T-cell (primary cell): ENCODE measurements at regions not wholly inside any gene's neighbourhood (a gene's known extent, or its start where the extent isn't known, plus 50 kb on each side); places are given as distances from the start of the nearest gene placed in this dataset.

ENCODE experiments used
- ATAC-seq, 4 experiments: fragments of 200-7000 bp in 3 of 4; fragments of 150-1000 bp in 1 of 4; cut with Tn5 transposase; replicated peaks in 1 of 4; 1 replicate in 3 of 4; 2 replicates in 1 of 4; pipeline ENCODE4 v1.10.0; 2021; ENCODE audit warnings: moderate library complexity in 3 of 4, mild to moderate bottlenecking in 2 of 4, moderate number of reproducible peaks in 1 of 4
- CTCF ChIA-PET, 2 donors: fragments of 300-600 bp; sonication (Branson Sonifier 250); formaldehyde crosslinking; loops; one replicate each; lab custom pipeline; 2022; ENCODE audit warnings: antibody characterized with exemption in 2 of 2; lab: Charles Lee
- POLR2A ChIA-PET, 2 donors: fragments of 300-600 bp; sonication (Branson Sonifier 250); formaldehyde crosslinking; loops; one replicate each; lab custom pipeline; 2022; ENCODE audit warnings: antibody characterized with exemption in 2 of 2; lab: Charles Lee
- DNase-seq, 35 experiments: peaks; one replicate each; pipeline versions ENCODE4 v3.0.0 to v3.0.0-alpha.2; 2013 to 2023
- H3K27ac ChIP-seq: one replicate; pipeline ENCODE4 v1.5.1; 2013; ENCODE audit warnings: low read length
- H3K27me3 ChIP-seq, 2 experiments: replicated peaks in 1 of 2; 1 replicate in 1 of 2; 2 replicates in 1 of 2; pipeline versions ENCODE4 v1.6.1 to v1.7.0; 2013; ENCODE audit warnings: low read length in 1 of 2, mixed read lengths in 1 of 2; ENCODE audit not compliant: control insufficient read depth in 2 of 2, insufficient read depth in 2 of 2; ENCODE audit errors: extremely low read depth in 1 of 2
- H3K36me3 ChIP-seq, 2 donors: 1 replicate in 1 of 2; 2 replicates in 1 of 2; pipeline versions ENCODE4 v1.6.1 to v1.7.0; 2013; ENCODE audit warnings: low read length in 1 of 2; ENCODE audit not compliant: control insufficient read depth in 2 of 2, insufficient read depth in 1 of 2; ENCODE audit errors: extremely low read depth in 1 of 2
- H3K4me1 ChIP-seq, 2 experiments: 1 replicate in 1 of 2; 2 replicates in 1 of 2; pipeline versions ENCODE4 v1.6.1 to v1.7.0; 2013; ENCODE audit warnings: low read length in 2 of 2, mixed read lengths in 1 of 2; ENCODE audit not compliant: insufficient read depth in 2 of 2, control insufficient read depth in 1 of 2; ENCODE audit errors: extremely low read depth in 1 of 2
- H3K4me3 ChIP-seq, 2 donors: 1 replicate in 1 of 2; 2 replicates in 1 of 2; pipeline versions ENCODE4 v1.5.1 to v1.7.0; 2013; ENCODE audit warnings: mild to moderate bottlenecking in 2 of 2, low read length in 1 of 2, moderate library complexity in 1 of 2; ENCODE audit not compliant: control insufficient read depth in 1 of 2; ENCODE audit errors: extremely low read depth in 1 of 2
- H3K9me3 ChIP-seq: 2 replicates; pipeline ENCODE4 v1.7.0; 2013
- H3K27ac Mint-ChIP-seq, 2 donors: one replicate each; pipeline ENCODE4 v1.8.0; 2020 to 2021; ENCODE audit warnings: mild to moderate bottlenecking in 2 of 2, mixed read lengths in 2 of 2
- H3K27me3 Mint-ChIP-seq, 2 donors: one replicate each; pipeline ENCODE4 v1.8.0; 2021 to 2022; ENCODE audit warnings: mixed read lengths in 2 of 2
- H3K36me3 Mint-ChIP-seq: one replicate; pipeline ENCODE4 v1.8.0; 2021; ENCODE audit warnings: mixed read lengths
- H3K4me1 Mint-ChIP-seq, 3 donors: one replicate each; pipeline ENCODE4 v1.8.0; 2020 to 2022; ENCODE audit warnings: mixed read lengths in 3 of 3, mild to moderate bottlenecking in 1 of 3
- H3K4me3 Mint-ChIP-seq, 3 donors: one replicate each; pipeline ENCODE4 v1.8.0; 2020 to 2022; ENCODE audit warnings: mild to moderate bottlenecking in 3 of 3, mixed read lengths in 3 of 3, moderate library complexity in 3 of 3
- H3K9me3 Mint-ChIP-seq, 3 donors: one replicate each; pipeline ENCODE4 v1.8.0; 2020 to 2022; ENCODE audit warnings: mixed read lengths in 3 of 3
- WGBS: methylation state at CpG from one replicate; pipeline ENCODE4 v1.1.5; 2013; ENCODE audit warnings: missing lambda C conversion rate; ENCODE audit not compliant: insufficient coverage; 5-methylcytosine and 5-hydroxymethylcytosine counted together

- peaks cover 0 to 24% of the 10 kb centered on the region in 2 experiments for H3K27me3 ChIP-seq
- CTCF ChIA-PET, result no interaction called here
- no peaks in the 10 kb centered on the region for H3K9me3 Mint-ChIP-seq
- no peak overlapping the region for H3K27ac Mint-ChIP-seq
- no peak overlapping the region for H3K4me3 ChIP-seq
- H3K4me3 Mint-ChIP-seq, result no peak overlapping the region
- peaks cover under 1 to 2% of the 10 kb centered on the region in 2 donors for H3K27me3 Mint-ChIP-seq
- no peaks in the 10 kb centered on the region for H3K4me1 Mint-ChIP-seq
- H3K4me1 ChIP-seq, result no peaks in the 10 kb centered on the region
- no peaks in the 10 kb centered on the region for H3K36me3 Mint-ChIP-seq
- no peak for ATAC-seq
- no peaks in the 10 kb centered on the region for H3K36me3 ChIP-seq
- WGBS, result 81% methylated on average over 5 of the region's 8 CpGs
- DNase-seq, result no peak
- no peak overlapping the region for H3K27ac ChIP-seq
- POLR2A ChIA-PET, result no interaction called here
- no peaks in the 10 kb centered on the region for H3K9me3 ChIP-seq
Measured at GRCh38 chr2:128388499-128388941, 69.9 kb upstream of the HS6ST1 start.

GRCh38 chr2:128389388-128390086 is 70.9 kb upstream of the HS6ST1 start:
- Histone ChIP-seq H3K9me3 (no peaks in the 10 kb centered on the region), H3K4me3 (no peak overlapping the region), H3K27ac (no peak overlapping the region), H3K27me3 (peaks cover 0 to 21% of the 10 kb centered on the region in 2 experiments), H3K4me1 (no peaks in the 10 kb centered on the region), H3K36me3 (no peaks in the 10 kb centered on the region)
- H3K4me3 Mint-ChIP-seq, result no peak overlapping the region
- no peaks in the 10 kb centered on the region for H3K4me1 Mint-ChIP-seq
- H3K27ac Mint-ChIP-seq, result no peak overlapping the region
- DNase-seq, result no peak
- ChIA-PET POLR2A (no interaction called here), CTCF (no interaction called here)
- H3K36me3 Mint-ChIP-seq, result no peaks in the 10 kb centered on the region
- H3K27me3 Mint-ChIP-seq, result peaks cover 2 to 3% of the 10 kb centered on the region in 2 donors
- WGBS, result 91% methylated on average over 9 of the region's 16 CpGs
- ATAC-seq, result no peak
- no peaks in the 10 kb centered on the region for H3K9me3 Mint-ChIP-seq

DNA sequence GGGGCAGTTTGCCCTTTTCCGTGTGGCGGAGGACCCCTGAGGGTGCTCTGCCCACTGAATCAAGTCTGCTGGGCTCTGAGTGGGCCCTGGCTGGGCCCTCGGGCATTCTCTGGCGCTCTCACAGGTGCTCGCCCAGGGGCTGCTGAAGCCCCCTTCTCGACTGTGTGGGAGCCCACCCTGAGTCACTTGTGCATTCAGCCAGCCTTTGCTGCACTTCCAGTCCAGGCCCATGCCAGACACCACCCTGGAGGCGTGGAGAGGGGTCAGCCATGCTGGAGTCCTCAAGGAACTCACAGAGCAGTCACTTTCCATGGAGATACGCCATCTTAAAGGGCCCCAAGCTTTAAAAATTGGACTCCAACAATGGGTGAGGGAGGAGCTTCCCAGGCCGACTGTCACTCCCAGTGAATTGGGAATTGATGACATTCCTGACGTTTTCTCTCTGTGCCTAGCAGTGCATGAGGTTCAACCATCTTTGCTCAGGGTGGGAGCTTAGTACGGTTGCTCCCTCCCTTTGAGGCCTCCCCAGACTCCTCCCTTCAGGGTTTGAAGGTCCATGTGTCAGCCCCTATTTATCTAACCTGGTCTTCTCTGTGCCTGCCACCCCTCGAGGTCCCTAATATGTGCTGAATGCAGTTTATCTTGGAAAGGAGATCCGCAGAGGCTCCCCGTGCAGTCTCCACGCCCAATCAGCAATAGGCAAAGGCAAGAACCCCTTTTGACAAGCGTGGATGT is 71.8 kb upstream of the HS6ST1 start:
- no peak overlapping the region for H3K27ac Mint-ChIP-seq
- WGBS, result 78% methylated on average over 15 of the region's 16 CpGs
- CTCF ChIA-PET, result no interaction called here
- no peaks in the 10 kb centered on the region for H3K9me3 Mint-ChIP-seq
- H3K4me1 Mint-ChIP-seq, result no peaks in the 10 kb centered on the region
- no peaks in the 10 kb centered on the region for H3K4me1 ChIP-seq
- H3K27me3 Mint-ChIP-seq, result peaks cover 2 to 3% of the 10 kb centered on the region in 2 donors
- peaks cover 0 to 13% of the 10 kb centered on the region in 2 experiments for H3K27me3 ChIP-seq
- H3K9me3 ChIP-seq, result no peaks in the 10 kb centered on the region
- no peak overlapping the region for H3K27ac ChIP-seq
- no peaks in the 10 kb centered on the region for H3K36me3 ChIP-seq
- POLR2A ChIA-PET, result no interaction called here
- no peak overlapping the region for H3K4me3 Mint-ChIP-seq
- no peak overlapping the region for H3K4me3 ChIP-seq
- ATAC-seq (no peak), DNase-seq (no peak)
- no peaks in the 10 kb centered on the region for H3K36me3 Mint-ChIP-seq

- DNase-seq (no peak), ATAC-seq (no peak)
- Mint-ChIP-seq H3K4me1 (no peaks in the 10 kb centered on the region), H3K36me3 (no peaks in the 10 kb centered on the region), H3K9me3 (no peaks in the 10 kb centered on the region), H3K27me3 (peaks cover 2 to 3% of the 10 kb centered on the region in 2 donors), H3K4me3 (no peak overlapping the region), H3K27ac (no peak overlapping the region)
- ChIA-PET CTCF (no interaction called here), POLR2A (no interaction called here)
- Histone ChIP-seq H3K4me1 (no peaks in the 10 kb centered on the region), H3K9me3 (no peaks in the 10 kb centered on the region), H3K4me3 (no peak overlapping the region), H3K27ac (no peak overlapping the region), H3K27me3 (peaks cover 0 to 9% of the 10 kb centered on the region in 2 experiments), H3K36me3 (no peaks in the 10 kb centered on the region)
- whole genome bisulfite sequencing, result 85% methylated on average over 7 of the region's 15 CpGs
Measured at GRCh38 chr2:128390991-128391630, 72.4 kb upstream of the HS6ST1 start.

DNA sequence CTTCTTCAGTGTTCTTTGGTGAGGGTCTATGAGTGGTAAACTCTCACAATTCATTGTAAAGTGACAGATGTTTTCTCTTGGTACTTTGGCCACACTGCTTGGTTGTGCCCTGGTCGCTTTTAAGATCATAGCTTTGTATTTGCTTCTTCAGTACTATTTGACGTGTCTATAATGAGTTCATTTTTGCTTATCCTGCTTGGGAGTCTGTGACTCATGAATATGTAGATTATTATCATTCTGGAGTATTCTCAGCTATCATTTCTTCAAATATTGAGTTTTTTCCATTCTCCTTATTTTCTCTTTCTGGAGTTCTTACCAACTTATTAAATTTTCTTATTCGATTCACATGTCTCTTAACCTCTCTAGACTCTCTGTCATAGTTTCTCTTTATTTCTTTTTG is 73.0 kb upstream of the HS6ST1 start:
- no peaks in the 10 kb centered on the region for H3K9me3 ChIP-seq
- ATAC-seq (no peak), DNase-seq (no peak)
- Mint-ChIP-seq H3K27ac (no peak overlapping the region), H3K9me3 (no peaks in the 10 kb centered on the region), H3K4me1 (no peaks in the 10 kb centered on the region), H3K4me3 (no peak overlapping the region), H3K36me3 (no peaks in the 10 kb centered on the region), H3K27me3 (peaks cover 0 to 3% of the 10 kb centered on the region in 2 donors)
- POLR2A ChIA-PET, result no interaction called here
- CTCF ChIA-PET, result no interaction called here
- no peak overlapping the region for H3K27ac ChIP-seq
- H3K4me3 ChIP-seq, result no peak overlapping the region
- WGBS, result 57% methylated on average over 1 of the region's 3 CpGs
- peaks cover 0 to 10% of the 10 kb centered on the region in 2 experiments for H3K27me3 ChIP-seq
- H3K36me3 ChIP-seq, result no peaks in the 10 kb centered on the region
- H3K4me1 ChIP-seq, result no peaks in the 10 kb centered on the region

DNA sequence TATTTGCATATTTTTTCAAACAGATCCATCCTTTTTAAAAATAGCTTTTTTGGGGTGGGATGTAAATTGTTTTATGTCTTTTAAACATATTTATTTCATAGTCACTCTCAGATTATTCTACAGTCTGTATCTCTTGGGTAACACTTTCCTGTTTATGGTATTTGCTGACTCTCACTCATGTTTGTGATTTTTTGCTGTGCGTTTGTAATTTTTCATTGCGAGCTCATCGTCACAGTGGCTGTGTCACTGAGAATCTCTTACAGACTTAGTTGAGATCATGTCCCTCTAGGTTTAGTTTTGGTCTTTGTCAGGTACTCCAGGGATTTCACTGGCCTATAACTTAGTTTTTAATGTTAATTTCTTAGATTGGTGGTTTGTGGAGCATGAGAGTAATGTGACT is 73.5 kb upstream of the HS6ST1 start:
- H3K27me3 ChIP-seq, result peaks cover 0 to 10% of the 10 kb centered on the region in 2 experiments
- ATAC-seq, result no peak
- H3K4me1 Mint-ChIP-seq, result no peaks in the 10 kb centered on the region
- no peak overlapping the region for H3K4me3 Mint-ChIP-seq
- H3K9me3 Mint-ChIP-seq, result no peaks in the 10 kb centered on the region
- no peaks in the 10 kb centered on the region for H3K36me3 ChIP-seq
- no peaks in the 10 kb centered on the region for H3K4me1 ChIP-seq
- H3K4me3 ChIP-seq, result no peak overlapping the region
- DNase-seq, result no peak
- H3K27me3 Mint-ChIP-seq, result peaks cover 0 to 3% of the 10 kb centered on the region in 2 donors
- H3K9me3 ChIP-seq, result no peaks in the 10 kb centered on the region
- no peaks in the 10 kb centered on the region for H3K36me3 Mint-ChIP-seq
- POLR2A ChIA-PET, result no interaction called here
- CTCF ChIA-PET, result no interaction called here
- no peak overlapping the region for H3K27ac Mint-ChIP-seq
- 90% methylated on average over 3 of the region's 3 CpGs for WGBS
- no peak overlapping the region for H3K27ac ChIP-seq
